ENCODE measurements at regions not wholly inside any gene's neighbourhood (a gene's known extent, or its start where the extent isn't known, plus 50 kb on each side); places are given as distances from the start of the nearest gene placed in this dataset.

GRCh38 chr6:23319582-23319981 is 750.2 kb downstream of the HDGFL1 start:
- no peak for TF ChIP-seq CTCF (conservative IDR thresholded peaks at IDR 0.05; ENCODE audit: low read depth)
- POLR2A ChIA-PET (ENCODE audit: low non-redundant PET), result no interaction called here
- no peak overlapping the region for H3K27ac ChIP-seq
- DNase-seq (ENCODE audit: low spot score), result no peak
- CTCF ChIA-PET, result no interaction called here

GRCh38 chr6:23320471-23321015 is 751.2 kb downstream of the HDGFL1 start:
- ChIA-PET CTCF (no interaction called here), POLR2A (ENCODE audit: low non-redundant PET) (no interaction called here)
- DNase-seq (ENCODE audit: low spot score), result no peak
- TF ChIP-seq CTCF (conservative IDR thresholded peaks at IDR 0.05; ENCODE audit: low read depth), result no peak
- no peak overlapping the region for H3K27ac ChIP-seq

GRCh38 chr6:23323897-23324296 is 754.5 kb downstream of the HDGFL1 start:
- TF ChIP-seq CTCF (conservative IDR thresholded peaks at IDR 0.05; ENCODE audit: low read depth), result no peak
- DNase-seq (ENCODE audit: low spot score), result no peak
- POLR2A ChIA-PET (ENCODE audit: low non-redundant PET), result no interaction called here
- no peak overlapping the region for H3K27ac ChIP-seq
- CTCF ChIA-PET, result no interaction called here

GRCh38 chr6:23325065-23325464 is 755.7 kb downstream of the HDGFL1 start:
- POLR2A ChIA-PET (ENCODE audit: low non-redundant PET), result no interaction called here
- no peak overlapping the region for H3K27ac ChIP-seq
- no peak for DNase-seq (ENCODE audit: low spot score)
- CTCF ChIA-PET, result no interaction called here
- no peak for TF ChIP-seq CTCF (conservative IDR thresholded peaks at IDR 0.05; ENCODE audit: low read depth)

- TF ChIP-seq CTCF (conservative IDR thresholded peaks at IDR 0.05; ENCODE audit: low read depth), result no peak
- CTCF ChIA-PET, result no interaction called here
- no peak for DNase-seq (ENCODE audit: low spot score)
Measured at GRCh38 chr6:23327621-23328020, 758.3 kb downstream of the HDGFL1 start.

GRCh38 chr6:23329086-23329485 is 759.7 kb downstream of the HDGFL1 start:
- H3K27ac ChIP-seq, result no peak overlapping the region
- ChIA-PET POLR2A (ENCODE audit: low non-redundant PET) (no interaction called here), CTCF (interaction anchor here (0.7 kb wide), 1 partner anchor 23 kb away, joined by 3 read pairs; no protein-coding TSS in a partner anchor)
- no peak for DNase-seq (ENCODE audit: low spot score)
- no peak for TF ChIP-seq CTCF (conservative IDR thresholded peaks at IDR 0.05; ENCODE audit: low read depth)

More at GRCh38 chr6:23327621-23328020, 758.3 kb downstream of the HDGFL1 start:
- no peak overlapping the region for H3K27ac ChIP-seq
- POLR2A ChIA-PET (ENCODE audit: low non-redundant PET), result no interaction called here

GRCh38 chr6:23330632-23331031 is 761.3 kb downstream of the HDGFL1 start:
- no peak for TF ChIP-seq CTCF (conservative IDR thresholded peaks at IDR 0.05; ENCODE audit: low read depth)
- no peak overlapping the region for H3K27ac ChIP-seq
- ChIA-PET POLR2A (ENCODE audit: low non-redundant PET) (no interaction called here), CTCF (no interaction called here)
- no peak for DNase-seq (ENCODE audit: low spot score)
